Muscle of leg (tissue), 3 donors: ENCODE measurements at regions not wholly inside any gene's neighbourhood (a gene's known extent, or its start where the extent isn't known, plus 50 kb on each side); places are given as distances from the start of the nearest gene placed in this dataset.
"Not testable (repeated sequence)": the region's sequence is repeated elsewhere in the genome, so short reads cannot be mapped to it uniquely, and the experiment has no call there.

Source experiments
- DNase-seq: peaks from one replicate; pipeline ENCODE4 v3.0.0; 2013
- H3K27ac ChIP-seq: one replicate; pipeline ENCODE4 v1.5.1; 2013; ENCODE audit warnings: mild to moderate bottlenecking, low read length, control low read depth
- H3K27me3 ChIP-seq: one replicate; pipeline ENCODE4 v1.6.1; 2013; ENCODE audit warnings: low read length; ENCODE audit not compliant: control insufficient read depth, insufficient read depth
- H3K36me3 ChIP-seq: one replicate; pipeline ENCODE4 v1.6.1; 2013; ENCODE audit warnings: low read length; ENCODE audit not compliant: control insufficient read depth, insufficient read depth
- H3K4me1 ChIP-seq: one replicate; pipeline ENCODE4 v1.6.1; 2013; ENCODE audit warnings: low read length; ENCODE audit not compliant: control insufficient read depth, insufficient read depth
- H3K4me3 ChIP-seq: one replicate; pipeline ENCODE4 v1.5.1; 2013; ENCODE audit warnings: low read length, control low read depth
- H3K9me3 ChIP-seq: replicated peaks from 2 replicates; pipeline ENCODE4 v1.6.1; 2013; ENCODE audit warnings: low read depth, low read length; ENCODE audit not compliant: control insufficient read depth
- WGBS: methylation state at CpG from one replicate; pipeline ENCODE4 v1.1.5; 2013; ENCODE audit warnings: missing lambda C conversion rate; ENCODE audit not compliant: insufficient coverage; 5-methylcytosine and 5-hydroxymethylcytosine counted together

GRCh38 chr6:14891820-14892375 lies 354.0 kb upstream of the JARID2 start:
- not testable (repeated sequence) for DNase-seq, H3K27ac ChIP-seq, H3K9me3 ChIP-seq, H3K27me3 ChIP-seq, H3K36me3 ChIP-seq, H3K4me3 ChIP-seq, H3K4me1 ChIP-seq
- WGBS, result 72% methylated on average over 8 of the region's 9 CpGs

GRCh38 chr6:14894105-14894504 lies 351.8 kb upstream of the JARID2 start:
- H3K27me3 ChIP-seq, result no peaks in the 10 kb centered on the region
- no peak overlapping the region for H3K27ac ChIP-seq
- 70% methylated on average over 2 of the region's 2 CpGs for WGBS
- no peaks in the 10 kb centered on the region for H3K36me3 ChIP-seq
- H3K9me3 ChIP-seq, result no peaks in the 10 kb centered on the region
- no peaks in the 10 kb centered on the region for H3K4me1 ChIP-seq
- H3K4me3 ChIP-seq, result no peak overlapping the region
- DNase-seq, result no peak

DNA sequence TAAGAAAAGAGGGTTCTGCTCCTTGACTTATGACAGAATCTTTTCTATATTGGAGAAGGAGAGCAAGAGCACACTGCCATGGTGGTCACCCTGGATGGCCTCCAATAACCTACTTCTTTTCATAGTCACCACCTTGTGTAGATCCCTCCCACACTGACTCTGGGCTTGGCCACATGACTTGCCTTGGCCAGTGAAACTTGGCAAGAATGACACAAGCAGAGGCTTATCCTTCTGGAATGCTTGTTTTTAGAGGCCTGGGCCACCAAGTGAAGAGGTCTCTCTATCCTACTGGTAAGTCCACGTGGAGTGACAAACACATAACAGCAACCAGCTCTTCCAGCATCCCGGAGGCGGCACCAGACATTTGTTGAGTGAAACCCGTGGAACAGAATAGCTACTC lies 349.4 kb upstream of the JARID2 start:
- H3K27me3 ChIP-seq, result no peaks in the 10 kb centered on the region
- H3K36me3 ChIP-seq, result no peaks in the 10 kb centered on the region
- no peak overlapping the region for H3K27ac ChIP-seq
- 67% methylated on average over 3 of the region's 4 CpGs for WGBS
- H3K9me3 ChIP-seq, result no peaks in the 10 kb centered on the region
- H3K4me3 ChIP-seq, result no peak overlapping the region
- no peak for DNase-seq
- no peaks in the 10 kb centered on the region for H3K4me1 ChIP-seq

DNA sequence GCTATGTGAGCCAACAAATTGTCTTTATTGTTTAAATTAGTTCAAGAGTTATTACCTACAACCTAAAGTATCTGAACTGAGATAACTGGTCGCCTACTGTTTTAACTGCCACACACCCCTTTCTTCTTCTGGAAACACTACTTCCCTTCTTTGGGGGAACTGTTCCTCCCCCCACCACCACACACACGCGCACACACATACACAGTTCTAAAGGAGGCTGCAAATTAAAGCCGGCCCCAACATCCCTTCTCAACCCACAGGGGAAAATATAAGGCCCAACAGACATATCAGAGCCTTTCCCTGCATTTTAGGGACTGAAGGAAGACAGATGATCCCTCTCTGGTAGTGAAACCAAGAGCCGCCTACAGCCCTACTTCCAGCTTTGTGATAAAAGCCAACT lies 348.0 kb upstream of the JARID2 start:
- H3K27me3 ChIP-seq, result no peaks in the 10 kb centered on the region
- no peaks in the 10 kb centered on the region for H3K9me3 ChIP-seq
- no peak overlapping the region for H3K4me3 ChIP-seq
- H3K4me1 ChIP-seq, result no peaks in the 10 kb centered on the region
- H3K27ac ChIP-seq, result no peak overlapping the region
- 56% methylated on average over 2 of the region's 5 CpGs for WGBS
- DNase-seq, result peak; percentile 26
- no peaks in the 10 kb centered on the region for H3K36me3 ChIP-seq

GRCh38 chr6:14899441-14899840 lies 346.4 kb upstream of the JARID2 start:
- WGBS, result no CpG with 5 or more reads among the region's 4 CpGs
- not testable (repeated sequence) for H3K36me3 ChIP-seq

GRCh38 chr6:14900919-14901318 lies 344.9 kb upstream of the JARID2 start:
- no peaks in the 10 kb centered on the region for H3K9me3 ChIP-seq
- WGBS, result no CpG with 5 or more reads among the region's 9 CpGs
- H3K4me1 ChIP-seq, result no peaks in the 10 kb centered on the region
- no peak overlapping the region for H3K4me3 ChIP-seq
- H3K36me3 ChIP-seq, result no peaks in the 10 kb centered on the region
- no peaks in the 10 kb centered on the region for H3K27me3 ChIP-seq
- no peak for DNase-seq
- no peak overlapping the region for H3K27ac ChIP-seq

More at GRCh38 chr6:14899441-14899840, 346.4 kb upstream of the JARID2 start:
- not testable (repeated sequence) for H3K27ac ChIP-seq, DNase-seq, H3K4me1 ChIP-seq, H3K4me3 ChIP-seq, H3K27me3 ChIP-seq, H3K9me3 ChIP-seq

DNA sequence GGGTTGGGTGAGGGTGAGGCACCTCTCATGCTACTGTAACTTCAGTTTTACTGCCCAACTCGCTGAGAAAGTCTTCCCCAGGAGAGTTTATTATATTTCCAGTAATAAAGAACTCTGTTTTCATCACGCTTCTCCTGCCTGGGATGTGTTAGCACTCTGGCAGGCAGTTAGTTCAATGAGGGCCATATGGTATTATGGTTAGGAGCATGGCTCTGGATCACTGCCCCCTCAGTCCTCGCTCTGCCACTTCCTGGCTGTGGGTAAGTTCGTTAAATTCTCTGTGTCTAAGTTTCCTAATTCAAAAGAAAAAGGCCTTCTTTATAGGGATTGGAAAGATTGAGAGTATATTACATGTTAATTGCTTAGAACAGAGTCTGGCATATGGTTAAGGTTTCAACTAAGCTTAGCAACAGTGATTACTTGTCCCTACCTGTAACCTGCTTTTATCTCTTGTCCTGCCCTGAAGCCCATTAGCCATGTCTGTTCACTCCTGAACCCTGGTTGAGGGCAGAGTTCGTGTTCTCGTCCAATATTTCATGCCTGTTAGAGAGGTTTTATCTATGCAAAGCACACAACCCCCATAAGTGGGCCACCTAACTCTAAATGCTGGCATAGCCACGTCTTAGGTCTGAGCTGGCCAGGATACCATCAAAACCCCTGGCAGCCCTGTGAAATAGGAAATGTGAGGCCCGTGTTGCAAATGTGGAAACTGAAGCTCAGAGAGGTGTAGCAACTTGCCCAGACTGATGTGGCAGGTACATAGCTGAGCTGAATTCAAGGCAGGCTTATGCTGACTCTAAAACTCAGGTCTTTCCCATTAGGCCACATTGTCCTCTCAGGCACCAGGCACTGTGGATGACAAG lies 342.5 kb upstream of the JARID2 start:
- DNase-seq, result peak; percentile 22
- 48% methylated on average over 2 of the region's 8 CpGs for WGBS
- H3K27ac ChIP-seq, result no peak overlapping the region
- no peak overlapping the region for H3K4me3 ChIP-seq
- H3K36me3 ChIP-seq, result no peaks in the 10 kb centered on the region
- no peaks in the 10 kb centered on the region for H3K27me3 ChIP-seq
- H3K9me3 ChIP-seq, result no peaks in the 10 kb centered on the region
- no peaks in the 10 kb centered on the region for H3K4me1 ChIP-seq

DNA sequence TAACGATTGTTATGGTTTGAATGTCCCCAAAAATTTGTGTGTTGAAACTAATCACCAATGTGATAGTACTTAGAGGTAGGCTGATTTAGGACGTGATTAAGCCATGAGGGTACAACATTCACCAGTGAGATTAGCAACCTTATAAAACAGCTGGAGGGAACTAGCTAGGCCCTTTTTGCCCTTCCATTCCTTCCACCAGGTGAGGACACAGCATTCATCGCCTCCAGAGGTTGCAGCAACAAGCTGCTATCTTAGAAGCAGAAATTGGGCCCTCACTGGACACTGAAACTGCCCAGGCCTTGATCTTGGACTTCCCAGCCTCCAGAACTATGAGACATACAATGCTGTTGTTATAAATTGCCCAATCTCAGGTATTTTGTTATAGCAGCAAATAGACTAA lies 340.7 kb upstream of the JARID2 start:
- Histone ChIP-seq H3K27ac (no peak overlapping the region), H3K4me1 (no peaks in the 10 kb centered on the region), H3K4me3 (no peak overlapping the region), H3K36me3 (no peaks in the 10 kb centered on the region), H3K9me3 (no peaks in the 10 kb centered on the region), H3K27me3 (no peaks in the 10 kb centered on the region)
- 100% methylated on average over 1 of the region's 3 CpGs for WGBS
- DNase-seq, result no peak

- H3K4me1 ChIP-seq, result peaks cover 2% of the 10 kb centered on the region
- no CpG with 5 or more reads among the region's 2 CpGs for WGBS
- no peaks in the 10 kb centered on the region for H3K9me3 ChIP-seq
- H3K27ac ChIP-seq, result no peak overlapping the region
- H3K27me3 ChIP-seq, result no peaks in the 10 kb centered on the region
- H3K36me3 ChIP-seq, result no peaks in the 10 kb centered on the region
- no peak overlapping the region for H3K4me3 ChIP-seq
- DNase-seq, result no peak
These were observed 339.2 kb upstream of the JARID2 start for GRCh38 chr6:14906621-14907020.

DNA sequence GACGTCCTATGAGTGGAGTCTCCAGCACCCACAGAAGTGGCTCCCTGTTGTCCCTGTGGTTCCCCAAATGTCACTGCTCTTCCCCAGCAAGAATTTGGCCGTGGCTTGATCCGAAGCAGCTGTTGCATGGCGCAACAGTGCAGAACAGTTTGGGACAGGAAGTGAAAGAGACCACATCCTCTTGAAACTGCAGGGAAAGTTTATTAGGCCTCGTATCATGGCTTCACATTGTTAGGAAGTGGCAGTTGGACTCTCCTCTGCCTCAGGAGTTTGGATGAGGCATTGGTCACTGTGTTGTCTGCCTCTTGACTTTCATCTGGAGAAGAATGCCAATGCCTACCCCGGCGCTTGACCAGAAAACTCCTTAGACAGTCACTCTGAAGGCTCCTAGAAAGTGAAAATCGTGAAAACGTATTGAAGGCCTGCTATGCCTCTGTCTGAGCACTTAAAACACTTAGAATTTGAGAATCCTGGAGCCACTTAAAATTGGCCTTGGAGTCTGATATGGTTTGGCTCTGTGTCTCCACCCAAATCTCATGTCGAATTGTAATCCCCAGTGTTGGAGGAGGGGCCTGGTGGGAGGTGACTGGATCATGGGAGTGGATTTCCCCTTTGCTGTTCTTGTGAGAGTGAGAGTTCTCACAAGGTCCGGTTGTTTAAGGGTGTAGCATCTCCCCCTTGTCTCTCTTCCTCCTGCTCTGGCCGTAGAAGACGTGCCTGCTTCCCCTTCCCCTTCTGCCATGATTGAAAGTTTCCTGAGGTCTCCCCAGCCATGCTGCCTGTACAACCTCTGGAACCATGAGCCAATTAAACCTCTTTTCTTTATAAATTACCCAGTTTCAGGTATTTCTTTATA lies 334.9 kb upstream of the JARID2 start:
- no peaks in the 10 kb centered on the region for H3K27me3 ChIP-seq
- H3K27ac ChIP-seq, result no peak overlapping the region
- 74% methylated on average over 5 of the region's 13 CpGs for WGBS
- H3K4me3 ChIP-seq, result no peak overlapping the region
- no peaks in the 10 kb centered on the region for H3K9me3 ChIP-seq
- H3K36me3 ChIP-seq, result no peaks in the 10 kb centered on the region
- H3K4me1 ChIP-seq, result peaks cover 2% of the 10 kb centered on the region
- peak; percentile 77 for DNase-seq
